B cell (primary cell): ENCODE measurements at regions not wholly inside any gene's neighbourhood (a gene's known extent, or its start where the extent isn't known, plus 50 kb on each side); places are given as distances from the start of the nearest gene placed in this dataset.

Experiments used
- ATAC-seq: fragments of 200-7000 bp; cut with Tn5 transposase; one replicate; pipeline ENCODE4 v1.10.0; 2021; ENCODE audit warnings: low read depth, mild to moderate bottlenecking, moderate number of reproducible peaks, moderate library complexity
- CTCF ChIA-PET: fragments of 350-600 bp; sonication (Branson Sonifier 250); formaldehyde crosslinking; loops from one replicate; lab custom pipeline; 2021; ENCODE audit warnings: antibody characterized with exemption, inconsistent platforms; lab: Charles Lee
- POLR2A ChIA-PET: fragments of 350-600 bp; sonication (Branson Sonifier 250); formaldehyde crosslinking; loops from one replicate; lab custom pipeline; 2021; ENCODE audit warnings: antibody characterized with exemption; lab: Charles Lee
- DNase-seq: peaks from one replicate; pipeline ENCODE4 v3.0.0; 2013
- H2AFZ ChIP-seq: 2 replicates; pipeline ENCODE4 v1.6.1; 2012; ENCODE audit warnings: mild to moderate bottlenecking, low read depth, low read length; ENCODE audit not compliant: insufficient read depth, poor library complexity, severe bottlenecking
- H3K27ac ChIP-seq, 2 donors: 1 replicate in 1 of 2; 2 replicates in 1 of 2; pipeline ENCODE4 v1.5.1; 2012 to 2013; ENCODE audit warnings: low read length in 2 of 2, mild to moderate bottlenecking in 2 of 2, moderate library complexity in 1 of 2
- H3K27me3 ChIP-seq, 4 experiments: fragments of 200-600 bp in 1 of 4; sonication (generic) in 1 of 4; replicated peaks in 1 of 4; 1 replicate in 2 of 4; 2 replicates in 2 of 4; pipeline versions ENCODE4 v1.6.1 to v1.7.0; 2013 to 2016; ENCODE audit warnings: low read length in 3 of 4, mild to moderate bottlenecking in 2 of 4, mixed read lengths in 1 of 4, moderate library complexity in 1 of 4; ENCODE audit not compliant: insufficient read depth in 4 of 4, control insufficient read depth in 3 of 4; ENCODE audit errors: control extremely low read depth in 1 of 4
- H3K36me3 ChIP-seq, 2 experiments: replicated peaks in 1 of 2; 1 replicate in 1 of 2; 2 replicates in 1 of 2; pipeline versions ENCODE4 v1.6.1 to v1.7.1; 2013; ENCODE audit warnings: low read length in 1 of 2; ENCODE audit not compliant: insufficient read depth in 2 of 2, control insufficient read depth in 1 of 2; ENCODE audit errors: control extremely low read depth in 1 of 2, extremely low read depth in 1 of 2
- H3K4me1 ChIP-seq, 2 donors: fragments of 200-600 bp in 1 of 2; sonication (generic) in 1 of 2; 1 replicate in 1 of 2; 2 replicates in 1 of 2; pipeline versions ENCODE4 v1.5.1 to v1.6.1; 2013 to 2017; ENCODE audit warnings: low read length in 2 of 2; ENCODE audit not compliant: control insufficient read depth in 2 of 2, insufficient read depth in 2 of 2
- H3K4me2 ChIP-seq: replicated peaks from 2 replicates; pipeline ENCODE3; 2012; ENCODE audit warnings: mild to moderate bottlenecking, low read depth, low read length; ENCODE audit not compliant: poor library complexity, severe bottlenecking
- H3K4me3 ChIP-seq, 5 experiments: fragments of 200-600 bp in 1 of 5; sonication (generic) in 1 of 5; 1 replicate in 3 of 5; 2 replicates in 2 of 5; pipeline versions ENCODE4 v1.5.1 to v1.7.0; 2011 to 2016; ENCODE audit warnings: low read length in 4 of 5, mild to moderate bottlenecking in 4 of 5, low read depth in 2 of 5, control low read depth in 1 of 5, moderate library complexity in 1 of 5; ENCODE audit not compliant: insufficient read depth in 1 of 5; ENCODE audit errors: control extremely low read depth in 1 of 5, extremely low read depth in 1 of 5
- H3K79me2 ChIP-seq: fragments of 200-600 bp; sonication (generic); one replicate; pipeline ENCODE4 v1.6.0; 2016; ENCODE audit warnings: low read length; ENCODE audit not compliant: control insufficient read depth, insufficient read depth
- H3K9ac ChIP-seq: fragments of 200-600 bp; sonication (generic); 2 replicates; pipeline ENCODE4 v1.6.1; 2017; ENCODE audit warnings: mild to moderate bottlenecking, low read length, moderate library complexity
- H3K9me3 ChIP-seq, 3 donors: one replicate each; pipeline versions ENCODE4 v1.6.1 to v1.7.1; 2013; ENCODE audit warnings: low read length in 2 of 3; ENCODE audit not compliant: control insufficient read depth in 2 of 3, insufficient read depth in 1 of 3; ENCODE audit errors: control extremely low read depth in 1 of 3
- H4K20me1 ChIP-seq: 2 replicates; pipeline ENCODE4 v1.6.0; 2012; ENCODE audit warnings: mild to moderate bottlenecking, low read length; ENCODE audit not compliant: insufficient read depth, control insufficient read depth, poor library complexity, severe bottlenecking
- H3K27ac Mint-ChIP-seq: one replicate; pipeline ENCODE4 v1.8.0; 2021; ENCODE audit warnings: mixed read lengths
- H3K27me3 Mint-ChIP-seq: one replicate; pipeline ENCODE4 v1.8.0; 2021; ENCODE audit warnings: mixed read lengths
- H3K4me1 Mint-ChIP-seq: one replicate; pipeline ENCODE4 v1.8.0; 2021; ENCODE audit warnings: mixed read lengths
- H3K4me3 Mint-ChIP-seq: one replicate; pipeline ENCODE4 v1.8.0; 2021; ENCODE audit warnings: mixed read lengths
- H3K9me3 Mint-ChIP-seq: one replicate; pipeline ENCODE4 v1.8.0; 2022; ENCODE audit warnings: mixed read lengths; ENCODE audit not compliant: insufficient read depth
- CTCF ChIP-seq: fragments of 200-600 bp; IDR thresholded peaks from one replicate; pipeline ENCODE4 v1.8.0; 2022; ENCODE audit warnings: antibody characterized with exemption, mild to moderate bottlenecking
- EZH2 ChIP-seq: IDR thresholded peaks from 2 replicates; pipeline ENCODE4 v1.6.1; 2012; ENCODE audit warnings: borderline replicate concordance, low read depth, mild to moderate bottlenecking, moderate library complexity, low read length; ENCODE audit not compliant: insufficient read depth, poor library complexity, severe bottlenecking
- WGBS: methylation state at CpG from one replicate; pipeline ENCODE4 v1.1.5; 2013; ENCODE audit warnings: missing lambda C conversion rate; ENCODE audit not compliant: insufficient coverage; 5-methylcytosine and 5-hydroxymethylcytosine counted together
- intact Hi-C: fragments of 100-400 bp; cut with micrococcal nuclease; formaldehyde crosslinking; loops from one replicate; pipeline ENCODE4 v1.10.0; 2022

- ATAC-seq (no peak), DNase-seq (no peak)
- no peak overlapping the region for H3K4me3 ChIP-seq
- Mint-ChIP-seq H3K27me3 (no peaks in the 10 kb centered on the region), H3K27ac (no peak overlapping the region), H3K4me1 (no peaks in the 10 kb centered on the region), H3K9me3 (peaks cover 7% of the 10 kb centered on the region), H3K4me3 (no peak overlapping the region)
- H3K36me3 ChIP-seq = no peaks in the 10 kb centered on the region
- no peaks in the 10 kb centered on the region for H3K9me3 ChIP-seq
- intact Hi-C loops = no loop called here
- POLR2A ChIA-PET = no interaction called here
- no peak overlapping the region for H3K4me2 ChIP-seq
- H3K4me1 ChIP-seq = no peaks in the 10 kb centered on the region
- no peak overlapping the region for H3K9ac ChIP-seq
- TF ChIP-seq EZH2 (no peak), CTCF (no peak)
- CTCF ChIA-PET = no interaction called here
- H2AFZ ChIP-seq = no peak overlapping the region
- H3K79me2 ChIP-seq = no peaks in the 10 kb centered on the region
- H3K27me3 ChIP-seq = no peaks in the 10 kb centered on the region
- H3K27ac ChIP-seq = no peak overlapping the region
- no peaks in the 10 kb centered on the region for H4K20me1 ChIP-seq
These were observed 1129.2 kb downstream of the SLC16A7 start for GRCh38 chr12:60724984-60725383.

- H3K4me1 Mint-ChIP-seq = no peaks in the 10 kb centered on the region
- no peaks in the 10 kb centered on the region for H3K79me2 ChIP-seq
- peaks cover 8% of the 10 kb centered on the region for H3K9me3 Mint-ChIP-seq
- H3K27ac ChIP-seq = no peak overlapping the region
- no peak overlapping the region for H3K4me2 ChIP-seq
- ChIA-PET CTCF (no interaction called here), POLR2A (no interaction called here)
- intact Hi-C loops = no loop called here
- H3K4me3 Mint-ChIP-seq = no peak overlapping the region
- no peaks in the 10 kb centered on the region for H3K27me3 ChIP-seq
- ATAC-seq (no peak), DNase-seq (no peak)
- no peak overlapping the region for H2AFZ ChIP-seq
- H3K4me1 ChIP-seq = no peaks in the 10 kb centered on the region
- TF ChIP-seq EZH2 (no peak), CTCF (no peak)
- no peak overlapping the region for H3K27ac Mint-ChIP-seq
- H3K27me3 Mint-ChIP-seq = no peaks in the 10 kb centered on the region
- no CpG with 5 or more reads among the region's 1 CpG for WGBS
- H3K9me3 ChIP-seq = no peaks in the 10 kb centered on the region
- H3K36me3 ChIP-seq = no peaks in the 10 kb centered on the region
- H3K9ac ChIP-seq = no peak overlapping the region
- no peak overlapping the region for H3K4me3 ChIP-seq
- no peaks in the 10 kb centered on the region for H4K20me1 ChIP-seq
These were observed 1156.8 kb downstream of the SLC16A7 start for GRCh38 chr12:60752589-60752988.
